ENCODE measurements at regions not wholly inside any gene's neighbourhood (a gene's known extent, or its start where the extent isn't known, plus 50 kb on each side); places are given as distances from the start of the nearest gene placed in this dataset.

DNA sequence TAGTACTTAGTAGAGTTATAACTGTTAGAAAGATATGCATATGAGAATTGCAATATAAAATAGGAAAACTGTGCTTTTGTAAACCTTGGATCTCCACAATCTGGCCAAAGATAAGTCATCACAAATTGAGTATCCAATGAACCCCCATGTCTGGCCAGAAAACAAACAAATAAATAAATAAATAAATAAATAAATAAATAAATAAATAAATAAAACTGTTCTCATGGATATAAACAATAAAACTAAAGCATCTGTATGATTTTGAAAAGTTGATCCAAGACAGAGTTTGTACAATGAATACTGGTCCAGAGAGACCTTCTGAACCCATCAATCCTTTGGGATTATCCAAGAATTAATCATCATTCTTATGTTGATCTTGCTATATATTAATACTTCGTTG lies 367.6 kb upstream of the CDH9 start:
- DNase-seq (ENCODE audit: low read depth) = no peak
- TF ChIP-seq, protein P1, sequence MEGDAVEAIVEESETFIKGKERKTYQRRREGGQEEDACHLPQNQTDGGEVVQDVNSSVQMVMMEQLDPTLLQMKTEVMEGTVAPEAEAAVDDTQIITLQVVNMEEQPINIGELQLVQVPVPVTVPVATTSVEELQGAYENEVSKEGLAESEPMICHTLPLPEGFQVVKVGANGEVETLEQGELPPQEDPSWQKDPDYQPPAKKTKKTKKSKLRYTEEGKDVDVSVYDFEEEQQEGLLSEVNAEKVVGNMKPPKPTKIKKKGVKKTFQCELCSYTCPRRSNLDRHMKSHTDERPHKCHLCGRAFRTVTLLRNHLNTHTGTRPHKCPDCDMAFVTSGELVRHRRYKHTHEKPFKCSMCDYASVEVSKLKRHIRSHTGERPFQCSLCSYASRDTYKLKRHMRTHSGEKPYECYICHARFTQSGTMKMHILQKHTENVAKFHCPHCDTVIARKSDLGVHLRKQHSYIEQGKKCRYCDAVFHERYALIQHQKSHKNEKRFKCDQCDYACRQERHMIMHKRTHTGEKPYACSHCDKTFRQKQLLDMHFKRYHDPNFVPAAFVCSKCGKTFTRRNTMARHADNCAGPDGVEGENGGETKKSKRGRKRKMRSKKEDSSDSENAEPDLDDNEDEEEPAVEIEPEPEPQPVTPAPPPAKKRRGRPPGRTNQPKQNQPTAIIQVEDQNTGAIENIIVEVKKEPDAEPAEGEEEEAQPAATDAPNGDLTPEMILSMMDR (IDR thresholded peaks at IDR 0.05; ENCODE audit: low read length, missing control alignments) = no peak

DNA sequence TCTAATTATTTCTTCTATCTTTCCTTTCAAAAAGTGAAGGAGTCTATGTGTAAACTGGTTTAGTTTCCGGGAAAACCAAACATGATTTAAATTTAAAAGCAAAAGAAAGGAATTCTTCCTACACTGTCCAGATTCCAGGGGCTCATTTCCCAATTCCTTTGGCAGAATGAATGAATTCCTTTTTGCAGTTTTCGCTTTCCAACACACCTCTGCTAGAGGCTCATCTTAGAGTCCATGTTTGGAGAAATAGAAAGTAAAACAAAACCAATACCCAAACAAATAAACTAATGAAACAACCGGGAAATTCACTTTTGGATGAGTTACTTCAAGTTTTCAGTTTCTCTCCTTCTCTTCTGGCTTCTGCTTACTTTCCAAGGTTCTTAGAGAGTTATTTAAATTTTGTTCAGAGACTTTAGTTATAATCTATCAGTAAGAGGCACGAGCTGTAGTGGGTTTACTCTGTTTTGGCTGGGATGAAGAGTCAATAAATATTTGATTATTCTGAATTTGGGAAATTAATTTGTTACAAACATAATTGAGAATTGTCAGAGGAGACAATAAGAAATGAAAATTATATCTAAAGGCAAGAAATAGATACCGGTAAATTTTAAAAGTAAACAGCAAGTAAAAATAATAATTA lies 365.0 kb upstream of the CDH9 start:
- DNase-seq (ENCODE audit: low read depth) = peak; percentile 57
- TF ChIP-seq, protein P1 (IDR thresholded peaks at IDR 0.05; ENCODE audit: low read length, missing control alignments) = no peak
- peak overlapping the region; percentile 37 for H3K4me3 ChIP-seq (replicated peaks; ENCODE audit: low read depth, low read length)

More for the DNA sequence above, 367.6 kb upstream of the CDH9 start:
- H3K4me3 ChIP-seq (replicated peaks; ENCODE audit: low read depth, low read length) = no peak overlapping the region

DNA sequence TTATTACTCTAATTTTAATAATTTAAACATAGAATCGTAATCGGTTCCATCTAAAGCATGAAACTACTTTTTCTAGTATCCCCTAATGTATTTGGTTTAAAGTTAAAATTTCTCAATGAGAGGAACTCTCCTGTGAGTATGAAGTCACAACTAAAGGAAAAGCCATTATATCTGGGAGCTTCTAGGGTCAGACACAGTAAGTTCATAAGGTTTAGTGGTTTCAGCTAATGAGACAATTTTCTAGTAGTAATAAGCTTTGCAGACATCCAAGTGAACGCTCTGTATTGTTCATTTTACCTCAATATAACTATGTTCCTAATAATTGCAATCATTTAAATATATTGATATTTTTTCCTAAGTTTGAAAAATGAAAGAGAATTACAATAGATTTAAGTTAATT lies 364.4 kb upstream of the CDH9 start:
- no peak for DNase-seq (ENCODE audit: low read depth)
- TF ChIP-seq, protein P1 (IDR thresholded peaks at IDR 0.05; ENCODE audit: low read length, missing control alignments) = no peak
- no peak overlapping the region for H3K4me3 ChIP-seq (replicated peaks; ENCODE audit: low read depth, low read length)

DNA sequence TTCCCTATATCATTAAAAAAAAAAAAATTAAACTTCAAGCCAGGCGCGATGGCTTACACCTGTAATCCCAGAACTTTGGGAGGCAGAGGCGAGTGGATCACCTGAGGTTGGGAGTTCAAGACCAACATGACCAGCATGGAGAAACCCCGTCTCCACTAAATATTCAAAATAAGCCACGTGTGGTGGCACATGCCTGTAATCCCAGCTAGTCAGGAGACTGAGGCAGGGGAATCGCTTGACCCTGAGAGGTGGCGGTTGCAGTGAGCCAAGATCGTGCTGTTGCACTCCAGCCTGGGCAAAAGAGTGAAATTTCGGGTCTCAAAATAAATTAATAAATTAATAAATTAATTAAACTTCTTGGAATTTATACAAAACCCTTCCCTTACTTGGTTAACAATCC lies 358.6 kb upstream of the CDH9 start:
- DNase-seq (ENCODE audit: low read depth) = no peak
- no peak overlapping the region for H3K4me3 ChIP-seq (replicated peaks; ENCODE audit: low read depth, low read length)
- TF ChIP-seq, protein P1 (IDR thresholded peaks at IDR 0.05; ENCODE audit: low read length, missing control alignments) = no peak

DNA sequence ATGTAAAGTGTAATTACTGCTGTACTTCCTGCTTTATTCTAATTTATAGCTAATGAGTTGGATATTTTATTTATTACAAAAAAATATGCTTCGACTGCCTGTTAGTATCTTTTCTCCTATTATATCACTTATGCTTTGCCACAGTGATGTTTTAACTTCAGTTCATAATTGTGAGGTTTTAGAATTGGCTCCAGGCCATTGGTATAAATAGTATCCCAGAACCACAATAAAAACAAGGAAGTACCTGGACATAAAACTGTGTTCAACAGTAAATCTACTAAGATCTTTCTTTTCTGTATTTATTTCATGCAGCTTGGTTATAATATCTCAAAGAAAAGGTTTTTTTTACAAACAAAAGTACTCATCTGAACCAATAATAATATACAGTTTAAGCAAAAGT lies 354.3 kb upstream of the CDH9 start:
- TF ChIP-seq, protein P1 (IDR thresholded peaks at IDR 0.05; ENCODE audit: low read length, missing control alignments) = no peak
- no peak overlapping the region for H3K4me3 ChIP-seq (replicated peaks; ENCODE audit: low read depth, low read length)
- no peak for DNase-seq (ENCODE audit: low read depth)

DNA sequence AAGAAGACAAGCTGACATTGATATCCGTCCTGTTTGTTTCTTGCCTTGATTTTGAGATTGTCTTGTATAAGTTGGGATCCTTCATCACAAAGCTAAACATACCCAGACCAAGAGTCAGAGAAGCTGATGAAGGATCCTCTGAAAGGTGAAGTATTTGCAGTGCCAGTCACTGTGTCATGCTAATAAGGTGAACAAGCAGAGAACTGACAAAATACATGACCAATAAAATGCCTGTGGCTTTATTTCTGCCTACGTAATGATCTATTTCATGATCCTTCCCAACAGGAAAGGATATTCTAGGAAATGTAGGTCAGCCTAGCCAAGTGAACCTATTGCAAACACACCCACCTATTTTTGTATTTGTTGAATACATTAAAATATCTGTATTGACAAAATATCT lies 351.3 kb upstream of the CDH9 start:
- H3K4me3 ChIP-seq (replicated peaks; ENCODE audit: low read depth, low read length) = no peak overlapping the region
- TF ChIP-seq, protein P1 (IDR thresholded peaks at IDR 0.05; ENCODE audit: low read length, missing control alignments) = no peak
- DNase-seq (ENCODE audit: low read depth) = no peak

DNA sequence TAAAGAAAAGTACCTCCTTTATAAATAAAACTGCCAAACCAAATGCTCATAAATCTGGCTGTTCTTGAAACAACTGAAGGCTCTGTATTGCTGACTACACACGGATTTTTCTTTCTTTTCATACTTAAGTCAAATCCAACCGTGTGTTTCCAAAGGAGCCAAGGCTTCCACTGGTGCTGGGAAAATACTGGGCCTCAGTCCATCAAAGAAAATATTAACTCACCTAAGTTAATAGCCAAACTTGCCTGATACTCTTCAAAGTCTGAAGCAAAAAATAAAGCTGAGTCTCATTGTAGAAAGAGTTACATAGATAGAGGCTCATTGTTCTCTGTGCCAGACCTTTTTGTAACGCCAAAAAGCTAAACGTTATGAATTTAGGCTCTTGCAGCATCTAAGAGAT lies 350.4 kb upstream of the CDH9 start:
- no peak for DNase-seq (ENCODE audit: low read depth)

More for the DNA sequence above, 350.4 kb upstream of the CDH9 start:
- TF ChIP-seq, protein P1 (IDR thresholded peaks at IDR 0.05; ENCODE audit: low read length, missing control alignments) = no peak
- no peak overlapping the region for H3K4me3 ChIP-seq (replicated peaks; ENCODE audit: low read depth, low read length)

Data from fibroblast of pulmonary artery (primary cell).